ENCODE measurements at regions not wholly inside any gene's neighbourhood (a gene's known extent, or its start where the extent isn't known, plus 50 kb on each side); places are given as distances from the start of the nearest gene placed in this dataset.

- DNase-seq = no peak
Measured at GRCh38 chr15:60057554-60057953, 53.4 kb downstream of the FOXB1 start.

- no peak for DNase-seq
Measured at GRCh38 chr15:60059186-60059585, 55.1 kb downstream of the FOXB1 start.

GRCh38 chr15:60061758-60062157 is 57.6 kb downstream of the FOXB1 start:
- DNase-seq = no peak

GRCh38 chr15:60062826-60063225 is 58.7 kb downstream of the FOXB1 start:
- no peak for DNase-seq

- no peak for DNase-seq
Measured at GRCh38 chr15:60065951-60066350, 61.8 kb downstream of the FOXB1 start.

- peak; percentile 89 for DNase-seq
Measured at GRCh38 chr15:60070838-60071493, 66.9 kb downstream of the FOXB1 start.

GRCh38 chr15:60072826-60073465 is 68.8 kb downstream of the FOXB1 start:
- DNase-seq = peak; percentile 4

GRCh38 chr15:60073466-60073840 is 69.3 kb downstream of the FOXB1 start:
- no peak for DNase-seq

GRCh38 chr15:60074181-60074885 is 70.2 kb downstream of the FOXB1 start:
- peak; percentile 15 for DNase-seq

- no peak for DNase-seq
Measured at GRCh38 chr15:60076045-60076444, 71.9 kb downstream of the FOXB1 start.

- DNase-seq = no peak
Measured at GRCh38 chr15:60076582-60077276, 72.6 kb downstream of the FOXB1 start.

GRCh38 chr15:60077581-60078359 is 73.7 kb downstream of the FOXB1 start:
- no peak for DNase-seq

- no peak for DNase-seq
Measured at GRCh38 chr15:60079210-60079609, 75.1 kb downstream of the FOXB1 start.

- DNase-seq = no peak
Measured at GRCh38 chr15:60081976-60082375, 77.9 kb downstream of the FOXB1 start.

GRCh38 chr15:60083318-60083717 is 79.2 kb downstream of the FOXB1 start:
- DNase-seq = no peak

- no peak for DNase-seq
Measured at GRCh38 chr15:60086681-60087429, 82.7 kb downstream of the FOXB1 start.

- no peak for DNase-seq
Measured at GRCh38 chr15:60087561-60087960, 83.5 kb downstream of the FOXB1 start.

- no peak for DNase-seq
Measured at GRCh38 chr15:60090747-60091146, 86.6 kb downstream of the FOXB1 start.

- peak; percentile 67 for DNase-seq
Measured at GRCh38 chr15:60091157-60091556, 87.0 kb downstream of the FOXB1 start.

GRCh38 chr15:60091911-60092310 is 87.8 kb downstream of the FOXB1 start:
- DNase-seq = no peak

GRCh38 chr15:60093273-60094067 is 89.4 kb downstream of the FOXB1 start:
- DNase-seq = no peak
